ENCODE measurements at regions not wholly inside any gene's neighbourhood (a gene's known extent, or its start where the extent isn't known, plus 50 kb on each side); places are given as distances from the start of the nearest gene placed in this dataset.

DNA sequence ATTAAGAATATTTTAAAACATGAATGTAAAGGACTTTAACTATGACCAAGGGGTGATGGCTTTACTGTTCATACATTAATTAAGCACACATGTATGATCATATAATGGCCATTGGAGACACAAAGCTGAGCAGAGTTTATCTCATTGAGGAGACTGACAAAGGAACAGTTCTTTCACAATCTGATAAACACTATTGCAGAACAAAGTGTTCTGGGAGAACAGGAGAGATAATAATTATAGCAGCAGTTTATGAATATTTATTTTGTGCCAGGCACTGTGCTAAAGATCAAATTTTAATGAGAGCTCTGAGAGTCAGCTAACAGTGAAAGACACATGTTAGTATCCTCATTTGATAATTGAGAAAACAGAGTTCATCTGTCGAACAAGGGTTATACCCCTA lies 242.4 kb upstream of the NR3C2 start (continued):
- TF ChIP-seq, protein P1, sequence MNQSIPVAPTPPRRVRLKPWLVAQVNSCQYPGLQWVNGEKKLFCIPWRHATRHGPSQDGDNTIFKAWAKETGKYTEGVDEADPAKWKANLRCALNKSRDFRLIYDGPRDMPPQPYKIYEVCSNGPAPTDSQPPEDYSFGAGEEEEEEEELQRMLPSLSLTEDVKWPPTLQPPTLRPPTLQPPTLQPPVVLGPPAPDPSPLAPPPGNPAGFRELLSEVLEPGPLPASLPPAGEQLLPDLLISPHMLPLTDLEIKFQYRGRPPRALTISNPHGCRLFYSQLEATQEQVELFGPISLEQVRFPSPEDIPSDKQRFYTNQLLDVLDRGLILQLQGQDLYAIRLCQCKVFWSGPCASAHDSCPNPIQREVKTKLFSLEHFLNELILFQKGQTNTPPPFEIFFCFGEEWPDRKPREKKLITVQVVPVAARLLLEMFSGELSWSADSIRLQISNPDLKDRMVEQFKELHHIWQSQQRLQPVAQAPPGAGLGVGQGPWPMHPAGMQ (IDR thresholded peaks at IDR 0.05; ENCODE audit: borderline replicate concordance), result no peak
- TF ChIP-seq, protein P2, sequence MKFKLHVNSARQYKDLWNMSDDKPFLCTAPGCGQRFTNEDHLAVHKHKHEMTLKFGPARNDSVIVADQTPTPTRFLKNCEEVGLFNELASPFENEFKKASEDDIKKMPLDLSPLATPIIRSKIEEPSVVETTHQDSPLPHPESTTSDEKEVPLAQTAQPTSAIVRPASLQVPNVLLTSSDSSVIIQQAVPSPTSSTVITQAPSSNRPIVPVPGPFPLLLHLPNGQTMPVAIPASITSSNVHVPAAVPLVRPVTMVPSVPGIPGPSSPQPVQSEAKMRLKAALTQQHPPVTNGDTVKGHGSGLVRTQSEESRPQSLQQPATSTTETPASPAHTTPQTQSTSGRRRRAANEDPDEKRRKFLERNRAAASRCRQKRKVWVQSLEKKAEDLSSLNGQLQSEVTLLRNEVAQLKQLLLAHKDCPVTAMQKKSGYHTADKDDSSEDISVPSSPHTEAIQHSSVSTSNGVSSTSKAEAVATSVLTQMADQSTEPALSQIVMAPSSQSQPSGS (IDR thresholded peaks at IDR 0.05; ENCODE audit: low read length), result no peak
- TF ChIP-seq BACH1 (IDR thresholded peaks at IDR 0.05; ENCODE audit: borderline replicate concordance), result no peak

DNA sequence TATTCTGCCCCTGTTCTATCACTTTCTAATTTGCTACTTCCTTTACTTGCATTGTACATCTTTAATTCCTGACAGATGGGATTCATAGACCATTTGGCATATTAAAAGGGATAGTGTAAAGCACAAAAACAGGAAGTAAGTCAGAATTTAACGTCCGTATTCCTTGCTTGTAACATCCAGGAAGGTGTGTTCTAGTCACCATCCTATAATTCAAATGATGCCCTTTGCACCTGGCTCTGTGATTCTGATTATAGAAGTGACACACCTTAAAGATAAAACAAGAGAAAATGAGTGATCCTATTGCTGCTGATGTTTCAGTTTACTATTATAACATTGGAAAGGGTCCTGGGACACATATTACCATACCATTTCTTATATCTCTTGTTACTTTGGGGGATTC lies 238.7 kb upstream of the NR3C2 start:
- ATAC-seq, result no peak
- Histone ChIP-seq H3K4me3 (no peak overlapping the region), H3K79me2 (ENCODE audit: control insufficient read depth, insufficient read depth, low read length) (no peaks in the 10 kb centered on the region), H3K36me3 (ENCODE audit: control insufficient read depth in 2 of 2, insufficient read depth in 2 of 2, low read length in 1 of 2) (no peaks in the 10 kb centered on the region), H3K4me2 (ENCODE audit: control insufficient read depth, insufficient read depth) (no peak overlapping the region), H2AFZ (ENCODE audit: control insufficient read depth, low read depth, low read length) (no peak overlapping the region), H3K27me3 (replicated peaks in 1 of 2; ENCODE audit: control insufficient read depth in 2 of 2, insufficient read depth in 2 of 2, low read length in 1 of 2) (no peaks in the 10 kb centered on the region), H3K4me1 (ENCODE audit: control insufficient read depth, insufficient read depth, low read length) (no peaks in the 10 kb centered on the region), H3K27ac (ENCODE audit: control insufficient read depth, insufficient read depth) (no peak overlapping the region), H4K20me1 (ENCODE audit: control insufficient read depth, insufficient read depth) (no peaks in the 10 kb centered on the region), H3K9ac (ENCODE audit: control insufficient read depth, insufficient read depth, low read length) (no peak overlapping the region), H3K9me3 (replicated peaks; ENCODE audit: control insufficient read depth, insufficient read depth, low read length) (no peaks in the 10 kb centered on the region)
- FAIRE-seq, result no peak
- BruUV-seq (replicated peaks), result no TSS peak
- POLR2A ChIA-PET, result no interaction called here
- intact Hi-C loops (cut with micrococcal nuclease; ENCODE audit: unreplicated experiment), result no loop called here
- in situ Hi-C loops (cut with MboI), result no loop called here
- CTCF ChIA-PET, result no interaction called here
- SMC1A ChIA-PET (ENCODE audit: uncharacterized antibody, unreplicated experiment), result no interaction called here
- DNase-seq (ENCODE audit: low read depth, low spot score), result no peak
- 0% methylated on average over 2 of the region's 2 CpGs for WGBS (ENCODE audit: insufficient coverage, insufficient replicate concordance, low lambda C conversion rate, missing lambda C conversion rate)
- RAD21 ChIA-PET (ENCODE audit: unreplicated experiment), result no interaction called here
- TF ChIP-seq EP300 (IDR thresholded peaks at IDR 0.05; ENCODE audit: borderline replicate concordance in 1 of 2, control insufficient read depth in 1 of 2, low read depth in 2 of 2, low read length in 2 of 2) (no peak), CEBPB (IDR thresholded peaks at IDR 0.05; ENCODE audit: borderline replicate concordance in 1 of 2, low read depth in 2 of 2, low read length in 2 of 2) (no peak), BMI1 (IDR thresholded peaks at IDR 0.05; ENCODE audit: borderline replicate concordance) (no peak), EED (IDR thresholded peaks at IDR 0.05; ENCODE audit: low read depth) (no peak)
- TF ChIP-seq, protein P3, sequence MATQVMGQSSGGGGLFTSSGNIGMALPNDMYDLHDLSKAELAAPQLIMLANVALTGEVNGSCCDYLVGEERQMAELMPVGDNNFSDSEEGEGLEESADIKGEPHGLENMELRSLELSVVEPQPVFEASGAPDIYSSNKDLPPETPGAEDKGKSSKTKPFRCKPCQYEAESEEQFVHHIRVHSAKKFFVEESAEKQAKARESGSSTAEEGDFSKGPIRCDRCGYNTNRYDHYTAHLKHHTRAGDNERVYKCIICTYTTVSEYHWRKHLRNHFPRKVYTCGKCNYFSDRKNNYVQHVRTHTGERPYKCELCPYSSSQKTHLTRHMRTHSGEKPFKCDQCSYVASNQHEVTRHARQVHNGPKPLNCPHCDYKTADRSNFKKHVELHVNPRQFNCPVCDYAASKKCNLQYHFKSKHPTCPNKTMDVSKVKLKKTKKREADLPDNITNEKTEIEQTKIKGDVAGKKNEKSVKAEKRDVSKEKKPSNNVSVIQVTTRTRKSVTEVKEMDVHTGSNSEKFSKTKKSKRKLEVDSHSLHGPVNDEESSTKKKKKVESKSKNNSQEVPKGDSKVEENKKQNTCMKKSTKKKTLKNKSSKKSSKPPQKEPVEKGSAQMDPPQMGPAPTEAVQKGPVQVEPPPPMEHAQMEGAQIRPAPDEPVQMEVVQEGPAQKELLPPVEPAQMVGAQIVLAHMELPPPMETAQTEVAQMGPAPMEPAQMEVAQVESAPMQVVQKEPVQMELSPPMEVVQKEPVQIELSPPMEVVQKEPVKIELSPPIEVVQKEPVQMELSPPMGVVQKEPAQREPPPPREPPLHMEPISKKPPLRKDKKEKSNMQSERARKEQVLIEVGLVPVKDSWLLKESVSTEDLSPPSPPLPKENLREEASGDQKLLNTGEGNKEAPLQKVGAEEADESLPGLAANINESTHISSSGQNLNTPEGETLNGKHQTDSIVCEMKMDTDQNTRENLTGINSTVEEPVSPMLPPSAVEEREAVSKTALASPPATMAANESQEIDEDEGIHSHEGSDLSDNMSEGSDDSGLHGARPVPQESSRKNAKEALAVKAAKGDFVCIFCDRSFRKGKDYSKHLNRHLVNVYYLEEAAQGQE (IDR thresholded peaks at IDR 0.05; ENCODE audit: low read depth, low read length), result no peak

Measured in GM12878 (cell line).